Activated CD8-positive, alpha-beta memory T cell treated with anti-CD3 and anti-CD28 coated beads, Interleukin-2, amount 10 ng/mL, durations not matched to agents 7 days and 5 days (primary cell): ENCODE measurements at regions not wholly inside any gene's neighbourhood (a gene's known extent, or its start where the extent isn't known, plus 50 kb on each side); places are given as distances from the start of the nearest gene placed in this dataset.

Source experiments
- ATAC-seq: fragments of 150-1000 bp; cut with Tn5 transposase; one replicate; pipeline ENCODE4 v1.10.0; 2021; ENCODE audit warnings: moderate library complexity
- CTCF ChIA-PET: fragments of 350-600 bp; sonication (Branson Sonifier 250); formaldehyde crosslinking; loops from one replicate; lab custom pipeline; 2021; ENCODE audit warnings: antibody characterized with exemption; lab: Charles Lee
- DNase-seq: peaks from one replicate; pipeline ENCODE4 v3.0.0-alpha.2; 2020
- H3K27ac Mint-ChIP-seq: one replicate; pipeline ENCODE4 v1.8.0; 2021; ENCODE audit warnings: mild to moderate bottlenecking, mixed read lengths
- H3K27me3 Mint-ChIP-seq: one replicate; pipeline ENCODE4 v1.8.0; 2021; ENCODE audit warnings: mixed read lengths
- H3K36me3 Mint-ChIP-seq: one replicate; pipeline ENCODE4 v1.8.0; 2021; ENCODE audit warnings: mild to moderate bottlenecking, mixed read lengths
- H3K4me1 Mint-ChIP-seq: one replicate; pipeline ENCODE4 v1.8.0; 2021; ENCODE audit warnings: mixed read lengths
- H3K4me3 Mint-ChIP-seq: one replicate; pipeline ENCODE4 v1.8.0; 2021; ENCODE audit warnings: mild to moderate bottlenecking, moderate library complexity, mixed read lengths
- H3K9me3 Mint-ChIP-seq: one replicate; pipeline ENCODE4 v1.8.0; 2022; ENCODE audit warnings: low read depth, mixed read lengths

DNA sequence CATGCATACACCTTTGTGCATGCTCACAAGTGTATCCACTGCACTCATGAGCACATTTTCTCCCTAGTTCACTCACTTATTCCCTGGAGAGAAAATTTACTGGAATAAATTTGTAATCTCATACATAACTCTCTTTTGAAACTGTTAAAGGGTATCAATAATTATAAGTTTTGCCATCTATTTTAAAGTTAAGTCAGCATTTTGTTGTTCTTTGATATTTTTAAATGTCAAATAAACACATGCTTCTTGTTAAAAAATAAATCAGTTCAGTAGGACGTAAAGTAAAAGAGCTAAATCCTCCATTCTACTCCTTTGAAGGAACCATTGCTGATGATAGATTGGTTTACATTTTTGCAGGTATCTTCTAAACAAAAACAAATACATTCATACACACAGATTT lies 522.1 kb downstream of the NR4A2 start:
- Mint-ChIP-seq H3K4me1 (no peaks in the 10 kb centered on the region), H3K27me3 (no peaks in the 10 kb centered on the region), H3K4me3 (no peak overlapping the region), H3K27ac (no peak overlapping the region), H3K9me3 (no peaks in the 10 kb centered on the region), H3K36me3 (no peaks in the 10 kb centered on the region)
- ATAC-seq (no peak), DNase-seq (no peak)
- CTCF ChIA-PET, result no interaction called here

- CTCF ChIA-PET, result no interaction called here
- no peaks in the 10 kb centered on the region for H3K36me3 Mint-ChIP-seq
- no peak for ATAC-seq
- no peak for DNase-seq
- H3K4me3 Mint-ChIP-seq, result no peak overlapping the region
- no peaks in the 10 kb centered on the region for H3K27me3 Mint-ChIP-seq
- no peak overlapping the region for H3K27ac Mint-ChIP-seq
- H3K9me3 Mint-ChIP-seq, result no peaks in the 10 kb centered on the region
- H3K4me1 Mint-ChIP-seq, result no peaks in the 10 kb centered on the region
Measured at GRCh38 chr2:155802888-155803287, 529.6 kb downstream of the NR4A2 start.

DNA sequence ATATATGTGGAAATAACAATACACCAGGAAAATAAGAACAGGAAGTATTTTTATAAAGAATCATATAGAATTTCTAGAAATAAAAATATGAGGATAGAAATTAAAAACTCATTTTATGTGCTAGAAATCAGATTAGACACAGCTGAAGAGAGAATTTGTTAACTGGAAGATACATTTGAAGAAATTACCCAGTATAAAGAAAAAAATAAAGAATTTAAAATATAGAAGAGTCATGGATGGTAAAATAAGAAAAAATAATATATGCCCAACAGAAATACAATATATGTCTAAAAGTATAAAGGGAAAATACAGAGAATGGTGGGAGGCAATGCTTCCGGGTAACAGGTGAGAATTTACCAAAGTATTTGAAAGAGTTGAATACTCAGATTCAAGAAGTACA lies 539.9 kb downstream of the NR4A2 start:
- DNase-seq, result no peak

DNA sequence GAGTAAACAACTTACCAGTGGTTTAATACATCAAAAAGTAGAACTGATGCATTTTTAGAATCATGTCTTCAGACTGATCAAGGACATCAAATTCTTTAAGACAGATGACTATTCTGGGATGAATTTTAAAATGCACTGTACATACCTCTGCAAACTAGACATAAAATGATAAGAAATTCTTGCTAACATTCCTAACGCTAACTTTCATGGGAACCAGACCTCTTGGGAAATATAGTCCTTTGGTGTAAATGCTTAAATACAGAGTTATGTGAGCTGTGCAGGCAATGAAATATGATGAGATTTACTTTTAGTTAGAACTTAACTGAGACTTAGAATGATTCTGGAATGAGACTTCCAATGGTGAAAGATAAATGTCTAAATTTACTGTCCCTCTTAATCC lies 562.0 kb downstream of the NR4A2 start:
- Mint-ChIP-seq H3K36me3 (no peaks in the 10 kb centered on the region), H3K4me1 (no peaks in the 10 kb centered on the region), H3K9me3 (peaks cover 4% of the 10 kb centered on the region), H3K27ac (no peak overlapping the region), H3K4me3 (no peak overlapping the region), H3K27me3 (no peaks in the 10 kb centered on the region)
- CTCF ChIA-PET, result no interaction called here
- no peak for DNase-seq
- ATAC-seq, result no peak

More for the DNA sequence above, 539.9 kb downstream of the NR4A2 start:
- Mint-ChIP-seq H3K4me1 (no peaks in the 10 kb centered on the region), H3K9me3 (peaks cover 4% of the 10 kb centered on the region), H3K27ac (no peak overlapping the region), H3K4me3 (no peak overlapping the region), H3K27me3 (no peaks in the 10 kb centered on the region), H3K36me3 (no peaks in the 10 kb centered on the region)
- CTCF ChIA-PET, result no interaction called here
- ATAC-seq, result no peak

DNA sequence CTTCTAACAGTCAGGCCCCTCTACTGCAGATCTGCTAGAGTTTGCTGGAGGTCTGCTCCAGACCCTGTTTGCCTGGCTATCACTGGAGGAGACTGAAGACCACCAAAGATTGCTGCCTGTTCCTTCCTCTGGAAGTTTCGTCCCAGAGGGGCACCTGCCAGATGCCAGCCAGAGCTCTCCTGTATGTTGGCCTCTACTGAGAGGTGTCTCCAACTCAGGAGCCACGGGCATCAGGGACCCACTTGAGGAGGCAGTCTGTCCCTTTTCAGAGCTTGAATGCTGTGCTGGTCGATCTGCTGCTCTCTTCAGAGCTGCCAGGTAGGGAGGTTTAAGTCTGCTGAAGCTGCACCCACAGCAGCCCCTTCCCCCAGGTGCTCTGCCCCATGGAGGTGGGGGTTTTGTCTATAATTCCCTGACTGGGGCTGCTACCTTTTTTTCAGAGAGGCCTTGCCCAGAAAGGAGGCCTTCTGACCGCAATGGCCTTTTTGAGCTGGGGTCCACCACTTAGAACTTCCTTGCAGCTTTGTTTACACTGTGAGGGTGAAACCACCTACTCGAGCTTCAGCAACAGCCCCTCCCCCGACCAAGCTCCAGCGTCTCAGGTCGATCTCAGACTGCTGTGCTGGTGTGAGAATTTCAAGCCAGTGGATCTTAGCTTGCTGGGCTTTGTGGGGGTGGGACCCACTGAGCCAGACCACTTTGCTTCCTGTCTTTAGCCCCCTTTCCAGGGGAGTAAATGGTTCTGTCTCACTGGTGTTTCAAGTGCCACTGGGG lies 566.0 kb downstream of the NR4A2 start:
- no peak overlapping the region for H3K27ac Mint-ChIP-seq
- CTCF ChIA-PET, result no interaction called here
- H3K36me3 Mint-ChIP-seq, result no peaks in the 10 kb centered on the region
- no peaks in the 10 kb centered on the region for H3K27me3 Mint-ChIP-seq
- DNase-seq (no peak), ATAC-seq (no peak)
- H3K9me3 Mint-ChIP-seq, result no peaks in the 10 kb centered on the region
- H3K4me3 Mint-ChIP-seq, result no peak overlapping the region
- H3K4me1 Mint-ChIP-seq, result no peaks in the 10 kb centered on the region

- no peaks in the 10 kb centered on the region for H3K4me1 Mint-ChIP-seq
- H3K4me3 Mint-ChIP-seq, result no peak overlapping the region
- CTCF ChIA-PET, result no interaction called here
- no peak overlapping the region for H3K27ac Mint-ChIP-seq
- peaks cover 2% of the 10 kb centered on the region for H3K9me3 Mint-ChIP-seq
- DNase-seq (no peak), ATAC-seq (no peak)
- H3K36me3 Mint-ChIP-seq, result no peaks in the 10 kb centered on the region
- H3K27me3 Mint-ChIP-seq, result no peaks in the 10 kb centered on the region
Measured at GRCh38 chr2:155755481-155755880, 577.0 kb downstream of the NR4A2 start.

GRCh38 chr2:155748131-155748530 lies 584.4 kb downstream of the NR4A2 start:
- CTCF ChIA-PET, result no interaction called here
- ATAC-seq, result no peak
- no peaks in the 10 kb centered on the region for H3K9me3 Mint-ChIP-seq
- no peaks in the 10 kb centered on the region for H3K36me3 Mint-ChIP-seq
- DNase-seq, result no peak
- no peak overlapping the region for H3K4me3 Mint-ChIP-seq
- H3K27me3 Mint-ChIP-seq, result no peaks in the 10 kb centered on the region
- H3K4me1 Mint-ChIP-seq, result no peaks in the 10 kb centered on the region
- H3K27ac Mint-ChIP-seq, result no peak overlapping the region

- CTCF ChIA-PET, result no interaction called here
- no peaks in the 10 kb centered on the region for H3K27me3 Mint-ChIP-seq
- no peaks in the 10 kb centered on the region for H3K9me3 Mint-ChIP-seq
- no peaks in the 10 kb centered on the region for H3K4me1 Mint-ChIP-seq
- no peak for DNase-seq
- H3K36me3 Mint-ChIP-seq, result no peaks in the 10 kb centered on the region
- no peak overlapping the region for H3K4me3 Mint-ChIP-seq
- H3K27ac Mint-ChIP-seq, result no peak overlapping the region
- no peak for ATAC-seq
Measured at GRCh38 chr2:155747531-155747930, 585.0 kb downstream of the NR4A2 start.

DNA sequence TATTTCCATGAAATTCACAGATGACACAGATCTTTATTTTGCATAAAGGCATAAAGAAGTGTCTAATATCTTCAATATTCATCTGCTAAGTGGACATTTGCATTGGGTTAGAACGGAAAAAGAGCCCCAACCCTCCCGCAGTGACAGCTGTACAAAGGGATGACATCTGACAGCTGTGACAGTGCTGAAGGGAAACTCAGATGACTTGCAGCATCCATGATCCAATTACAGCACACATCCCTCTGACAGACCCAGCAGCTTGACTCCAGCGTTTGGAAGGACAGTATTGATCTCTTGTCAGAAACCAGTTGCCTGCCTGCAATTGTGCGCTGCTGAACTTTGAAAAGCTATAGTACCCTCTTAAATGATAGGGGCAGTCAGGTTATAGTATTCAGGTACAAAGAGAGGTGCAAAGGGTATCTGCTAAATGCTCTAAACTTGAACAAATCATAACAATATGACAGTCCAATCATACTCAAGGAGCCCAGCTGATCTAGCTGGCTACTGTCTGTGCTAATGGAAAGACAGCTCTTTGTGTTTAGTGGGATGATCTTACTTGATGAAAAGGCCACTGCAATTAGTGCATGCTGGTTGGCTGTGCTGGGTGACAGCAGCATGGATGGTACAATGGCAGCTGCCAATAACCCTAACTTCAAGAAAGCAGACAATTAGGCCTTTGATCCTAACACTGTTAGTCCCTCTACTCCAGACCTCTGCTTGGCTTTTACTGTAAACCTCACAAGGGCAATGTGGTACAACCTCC lies 599.2 kb downstream of the NR4A2 start:
- Mint-ChIP-seq H3K27me3 (no peaks in the 10 kb centered on the region), H3K4me1 (no peaks in the 10 kb centered on the region), H3K4me3 (no peak overlapping the region), H3K27ac (no peak overlapping the region), H3K9me3 (no peaks in the 10 kb centered on the region), H3K36me3 (no peaks in the 10 kb centered on the region)
- no peak for DNase-seq
- no peak for ATAC-seq
- CTCF ChIA-PET, result interaction anchor here (0.6 kb wide), 1 partner anchor 574 kb away, joined by 3 read pairs; no protein-coding TSS in a partner anchor

DNA sequence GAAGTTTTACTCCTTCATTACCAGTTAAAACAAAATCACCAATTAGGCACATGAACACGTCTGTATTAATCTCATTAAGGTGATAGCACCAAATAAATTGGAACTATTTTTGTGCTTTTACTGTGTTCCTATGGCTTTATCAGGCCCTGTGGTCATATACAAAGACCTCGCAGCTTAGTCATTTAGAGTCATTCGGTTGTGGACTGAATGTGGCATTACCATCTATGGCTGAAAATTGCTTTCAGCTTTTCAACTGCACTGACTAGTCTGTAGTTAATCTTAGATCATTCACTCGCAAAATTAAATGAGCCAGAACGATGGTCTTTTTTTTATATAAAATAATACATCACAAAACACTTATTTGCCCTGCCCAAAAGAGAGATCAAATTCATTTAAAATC lies 601.7 kb downstream of the NR4A2 start:
- DNase-seq (no peak), ATAC-seq (no peak)
- Mint-ChIP-seq H3K9me3 (no peaks in the 10 kb centered on the region), H3K27ac (no peak overlapping the region), H3K36me3 (no peaks in the 10 kb centered on the region), H3K4me3 (no peak overlapping the region), H3K27me3 (no peaks in the 10 kb centered on the region), H3K4me1 (no peaks in the 10 kb centered on the region)
- CTCF ChIA-PET, result no interaction called here

DNA sequence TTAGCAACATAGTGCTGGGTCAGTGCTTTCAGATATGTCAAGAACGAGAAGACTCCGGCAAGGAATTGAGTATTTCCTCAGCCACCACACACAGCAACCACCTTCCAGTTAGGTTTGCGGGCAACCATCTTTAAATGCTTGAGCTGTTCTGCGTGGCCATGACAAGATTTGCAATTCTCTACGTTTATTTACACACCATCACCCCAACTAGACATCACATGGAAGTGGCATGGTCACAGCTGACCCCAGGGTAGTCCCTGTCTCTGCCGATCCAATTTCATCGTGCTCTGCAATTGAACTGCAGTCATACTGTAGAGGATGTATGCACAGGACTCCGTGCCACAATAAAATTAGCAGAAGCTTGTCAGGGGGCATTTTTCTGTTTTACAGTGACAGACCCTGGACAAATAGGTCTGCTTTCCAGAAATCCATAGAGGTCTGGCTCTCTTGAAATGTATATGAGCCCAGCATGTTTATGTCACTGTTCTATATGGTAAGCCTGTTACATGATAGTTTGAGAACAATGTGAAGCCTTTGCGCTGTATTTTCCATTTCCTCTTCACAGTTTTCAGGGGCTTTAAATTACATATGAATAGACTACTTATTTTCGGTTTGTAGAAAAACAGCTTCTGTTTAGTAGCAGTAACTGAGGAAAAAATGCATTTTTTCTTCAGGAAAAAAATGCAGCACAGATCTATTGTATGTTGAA lies 605.2 kb downstream of the NR4A2 start:
- ATAC-seq, result no peak
- Mint-ChIP-seq H3K27me3 (no peaks in the 10 kb centered on the region), H3K4me1 (no peaks in the 10 kb centered on the region), H3K4me3 (no peak overlapping the region), H3K36me3 (no peaks in the 10 kb centered on the region), H3K27ac (no peak overlapping the region), H3K9me3 (no peaks in the 10 kb centered on the region)
- no peak for DNase-seq
- CTCF ChIA-PET, result no interaction called here

DNA sequence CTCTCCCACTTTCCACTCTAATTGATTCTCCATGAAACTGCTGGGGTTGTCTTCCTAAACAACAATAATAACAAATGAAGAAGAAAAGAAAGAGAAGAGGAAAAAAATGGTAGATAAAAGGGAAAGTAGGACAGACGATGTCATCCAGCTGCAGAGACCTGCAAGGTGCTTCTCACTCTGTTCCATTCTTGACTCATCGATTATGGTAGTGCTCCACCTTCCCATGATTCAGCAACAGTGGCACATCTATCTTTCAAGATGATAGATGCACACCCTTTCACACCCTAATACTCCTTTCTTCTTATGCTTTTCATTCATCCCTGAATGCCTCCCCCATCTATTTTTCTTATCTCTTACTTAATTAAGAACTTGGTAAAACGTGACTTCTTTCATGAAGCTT lies 610.2 kb downstream of the NR4A2 start:
- no peak overlapping the region for H3K4me3 Mint-ChIP-seq
- CTCF ChIA-PET, result interaction anchor here (1.3 kb wide), 1 partner anchor 8 kb away, joined by 5 read pairs; no protein-coding TSS in a partner anchor
- H3K36me3 Mint-ChIP-seq, result no peaks in the 10 kb centered on the region
- DNase-seq (no peak), ATAC-seq (no peak)
- H3K4me1 Mint-ChIP-seq, result no peaks in the 10 kb centered on the region
- no peaks in the 10 kb centered on the region for H3K27me3 Mint-ChIP-seq
- no peaks in the 10 kb centered on the region for H3K9me3 Mint-ChIP-seq
- no peak overlapping the region for H3K27ac Mint-ChIP-seq

DNA sequence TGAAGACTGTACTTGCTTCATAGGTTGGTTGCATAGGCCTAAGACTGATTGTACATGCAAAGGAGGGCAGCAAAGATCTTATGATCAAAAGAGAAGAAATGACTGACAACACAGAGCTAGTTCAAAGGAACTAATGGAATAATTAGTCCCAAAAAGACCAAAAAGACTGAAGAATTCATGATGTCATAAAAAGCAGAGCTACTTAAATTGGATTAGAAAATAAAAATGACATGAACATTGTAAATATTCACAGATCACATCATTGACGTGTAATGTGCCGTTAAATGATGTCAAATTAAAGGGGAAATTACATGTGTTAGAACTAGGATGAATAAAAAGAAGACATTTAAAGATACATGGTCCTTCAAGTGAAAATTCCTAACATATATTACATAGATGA lies 616.8 kb downstream of the NR4A2 start:
- Mint-ChIP-seq H3K27me3 (no peaks in the 10 kb centered on the region), H3K4me1 (no peaks in the 10 kb centered on the region), H3K36me3 (no peaks in the 10 kb centered on the region), H3K9me3 (no peaks in the 10 kb centered on the region), H3K27ac (no peak overlapping the region), H3K4me3 (no peak overlapping the region)
- ATAC-seq (no peak), DNase-seq (no peak)
- CTCF ChIA-PET, result no interaction called here
